Lower leg skin (tissue), 4 donors: ENCODE measurements at regions not wholly inside any gene's neighbourhood (a gene's known extent, or its start where the extent isn't known, plus 50 kb on each side); places are given as distances from the start of the nearest gene placed in this dataset.
"Not testable (repeated sequence)": the region's sequence is repeated elsewhere in the genome, so short reads cannot be mapped to it uniquely, and the experiment has no call there.

Experiments
- DNase-seq, 2 donors: peaks; one replicate each; pipeline ENCODE4 v3.0.0-alpha.2; 2019; ENCODE audit warnings: low spot score in 2 of 2
- H3K4me3 ChIP-seq: fragments of 200-600 bp; sonication (generic); 2 replicates; pipeline ENCODE4 v1.5.1; 2017; ENCODE audit warnings: mild to moderate bottlenecking, low read depth; ENCODE audit not compliant: poor library complexity, severe bottlenecking
- POLR2A ChIP-seq, 2 donors: fragments of 450-650 bp; IDR thresholded peaks; one replicate each; pipeline ENCODE4 v1.6.1; 2016 to 2017; ENCODE audit warnings: antibody characterized with exemption in 2 of 2, mild to moderate bottlenecking in 1 of 2, moderate library complexity in 1 of 2
- WGBS, 2 donors: methylation state at CpG; one replicate each; pipeline ENCODE4 v1.1.5; 2018; 5-methylcytosine and 5-hydroxymethylcytosine counted together
- intact Hi-C: fragments of 100-400 bp; cut with DNase I; formaldehyde crosslinking; loops from one replicate; pipeline ENCODE4 v1.15.0; 2023; ENCODE audit warnings: low total_unique reads
- TF ChIP-seq, protein P1 (sequence below), 3 donors: fragments of 450-650 bp; IDR thresholded peaks; one replicate each; pipeline ENCODE4 v1.5.1; 2016; ENCODE audit warnings: antibody characterized with exemption in 3 of 3, mild to moderate bottlenecking in 3 of 3, moderate library complexity in 2 of 3

DNA sequence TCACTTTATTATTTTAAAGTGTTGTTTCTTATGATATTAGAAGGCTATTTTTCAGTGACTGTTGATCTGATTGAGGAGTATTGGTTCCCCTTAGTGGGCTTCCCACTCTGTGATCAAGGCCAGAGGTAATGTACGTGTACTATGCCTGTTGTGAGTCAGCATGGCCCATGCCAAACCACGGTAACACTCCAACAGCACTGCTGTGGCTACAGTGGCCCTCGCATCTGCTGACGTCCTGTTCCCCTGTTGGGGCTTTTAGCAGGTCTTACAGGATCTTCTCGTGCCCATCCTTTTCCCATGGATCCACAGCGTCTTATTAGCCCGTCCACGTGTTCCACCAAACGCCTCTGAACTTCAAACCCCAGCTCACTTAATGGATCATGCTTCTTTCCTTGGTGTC is 964.6 kb upstream of the CELF2 start:
- WGBS, 2 donors, result 75 to 84% methylated on average over 9 of the region's 9 CpGs
- TF ChIP-seq, protein P1, sequence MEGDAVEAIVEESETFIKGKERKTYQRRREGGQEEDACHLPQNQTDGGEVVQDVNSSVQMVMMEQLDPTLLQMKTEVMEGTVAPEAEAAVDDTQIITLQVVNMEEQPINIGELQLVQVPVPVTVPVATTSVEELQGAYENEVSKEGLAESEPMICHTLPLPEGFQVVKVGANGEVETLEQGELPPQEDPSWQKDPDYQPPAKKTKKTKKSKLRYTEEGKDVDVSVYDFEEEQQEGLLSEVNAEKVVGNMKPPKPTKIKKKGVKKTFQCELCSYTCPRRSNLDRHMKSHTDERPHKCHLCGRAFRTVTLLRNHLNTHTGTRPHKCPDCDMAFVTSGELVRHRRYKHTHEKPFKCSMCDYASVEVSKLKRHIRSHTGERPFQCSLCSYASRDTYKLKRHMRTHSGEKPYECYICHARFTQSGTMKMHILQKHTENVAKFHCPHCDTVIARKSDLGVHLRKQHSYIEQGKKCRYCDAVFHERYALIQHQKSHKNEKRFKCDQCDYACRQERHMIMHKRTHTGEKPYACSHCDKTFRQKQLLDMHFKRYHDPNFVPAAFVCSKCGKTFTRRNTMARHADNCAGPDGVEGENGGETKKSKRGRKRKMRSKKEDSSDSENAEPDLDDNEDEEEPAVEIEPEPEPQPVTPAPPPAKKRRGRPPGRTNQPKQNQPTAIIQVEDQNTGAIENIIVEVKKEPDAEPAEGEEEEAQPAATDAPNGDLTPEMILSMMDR (IDR thresholded peaks at IDR 0.05), result no peak
- no peak for DNase-seq
- intact Hi-C loops, result no loop called here
- no peak overlapping the region for H3K4me3 ChIP-seq

DNA sequence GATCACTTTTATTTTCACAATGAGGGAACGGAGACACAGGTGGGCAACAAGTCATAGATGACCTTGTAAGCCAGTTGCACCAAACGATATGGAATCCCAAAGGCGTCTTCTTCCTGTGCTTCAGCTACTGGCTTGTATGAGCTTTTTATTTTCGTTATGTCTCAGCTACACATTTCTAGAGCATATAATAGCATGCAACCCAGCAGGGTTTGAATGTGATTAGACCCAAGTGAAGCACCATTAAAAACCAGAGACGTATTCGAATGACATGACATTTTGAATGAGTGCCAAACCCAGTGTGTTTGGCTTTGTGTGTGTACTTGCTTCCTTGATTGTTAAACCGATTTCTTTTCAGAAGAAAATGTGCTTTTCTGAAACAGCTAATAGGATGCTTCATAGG is 963.2 kb upstream of the CELF2 start:
- no peak for TF ChIP-seq POLR2A (IDR thresholded peaks at IDR 0.05)
- TF ChIP-seq, protein P1 (IDR thresholded peaks at IDR 0.05), result no peak
- no peak for DNase-seq
- H3K4me3 ChIP-seq, result no peak overlapping the region
- intact Hi-C loops, result no loop called here
- 58 to 60% methylated on average over 7 of the region's 7 CpGs for WGBS, 2 donors

DNA sequence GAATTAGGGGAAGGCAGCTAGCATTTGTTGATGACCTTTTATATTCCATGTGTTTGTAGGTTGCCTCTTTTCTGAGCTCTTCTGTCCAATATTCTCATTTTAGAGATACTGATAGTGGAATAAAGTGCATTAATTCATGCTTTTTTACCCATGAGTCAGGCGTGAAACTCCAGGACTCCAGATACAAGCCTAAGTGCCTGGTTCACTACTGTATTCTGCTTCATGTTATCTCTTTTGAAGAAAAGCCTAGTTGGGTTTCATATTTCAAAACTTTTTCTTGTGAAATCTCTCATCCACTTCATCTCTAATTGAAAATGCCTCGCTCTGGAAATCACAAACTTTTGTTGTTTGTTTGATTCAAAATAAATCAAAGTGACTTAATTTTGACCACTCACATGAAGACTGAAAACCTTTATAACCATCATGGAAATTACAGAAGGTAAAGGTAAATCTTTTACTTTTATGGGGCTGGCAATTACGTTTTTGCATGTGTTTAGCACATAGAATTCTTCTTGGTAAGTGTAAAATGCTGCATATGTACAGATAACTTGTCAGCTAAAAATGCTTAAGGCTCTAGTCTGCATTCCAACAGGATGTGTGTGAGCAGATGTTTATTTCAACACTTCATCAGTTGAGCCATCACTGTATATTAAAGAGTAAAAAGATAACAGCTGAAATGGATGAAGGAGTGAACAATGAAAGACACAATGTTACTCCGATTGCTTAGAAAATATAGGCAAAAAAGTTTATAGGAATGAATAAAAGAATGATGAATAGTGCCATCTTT is 961.8 kb upstream of the CELF2 start:
- 51 to 52% methylated on average over 4 of the region's 4 CpGs for WGBS, 2 donors
- TF ChIP-seq, protein P1 (IDR thresholded peaks at IDR 0.05), result no peak
- no peak for TF ChIP-seq POLR2A (IDR thresholded peaks at IDR 0.05)
- H3K4me3 ChIP-seq, result no peak overlapping the region
- DNase-seq, result no peak
- intact Hi-C loops, result no loop called here

DNA sequence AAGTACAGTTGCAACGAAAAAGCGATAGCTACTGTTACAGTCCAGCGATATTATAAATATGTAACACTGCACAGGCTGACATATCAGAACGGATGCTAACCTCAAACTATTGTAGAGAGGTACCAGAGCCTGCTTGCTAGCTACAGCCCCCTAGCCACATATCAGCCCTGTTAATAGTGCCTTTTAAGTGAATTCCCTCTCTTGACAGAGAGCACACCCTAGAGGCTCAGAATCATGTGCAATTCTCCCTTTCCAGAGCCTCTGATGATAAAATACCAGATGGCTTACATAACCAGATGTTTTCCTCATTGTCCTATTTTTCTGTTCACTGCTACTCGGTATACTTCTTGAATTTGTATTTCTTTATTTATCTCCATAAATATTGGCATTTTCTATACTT is 960.7 kb upstream of the CELF2 start:
- no peak for DNase-seq
- WGBS, 2 donors, result 61 to 67% methylated on average over 5 of the region's 5 CpGs
- H3K4me3 ChIP-seq, result no peak overlapping the region
- no peak for TF ChIP-seq POLR2A (IDR thresholded peaks at IDR 0.05)
- TF ChIP-seq, protein P1 (IDR thresholded peaks at IDR 0.05), result no peak
- intact Hi-C loops, result no loop called here

DNA sequence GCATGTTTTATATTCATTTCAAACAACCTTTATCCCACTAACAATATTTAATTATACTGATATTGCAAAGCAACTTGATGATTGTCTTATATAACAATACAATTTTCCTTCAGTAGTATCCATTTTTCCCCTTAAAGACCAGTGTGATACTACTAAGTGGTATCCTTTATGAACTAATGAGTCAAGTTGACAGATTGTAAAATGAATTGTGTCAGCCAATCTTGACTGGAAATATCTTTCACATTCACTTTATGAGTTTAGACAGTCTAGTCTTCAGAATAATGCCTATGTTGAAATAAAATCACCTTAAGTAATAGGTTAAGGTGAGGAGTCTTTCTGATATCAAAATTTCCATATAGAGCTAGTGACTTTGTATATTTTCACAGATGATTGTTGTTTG is 950.0 kb upstream of the CELF2 start:
- H3K4me3 ChIP-seq, result no peak overlapping the region
- intact Hi-C loops, result no loop called here
- no peak for DNase-seq
- TF ChIP-seq, protein P1 (IDR thresholded peaks at IDR 0.05), result no peak
- TF ChIP-seq POLR2A (IDR thresholded peaks at IDR 0.05), result no peak

DNA sequence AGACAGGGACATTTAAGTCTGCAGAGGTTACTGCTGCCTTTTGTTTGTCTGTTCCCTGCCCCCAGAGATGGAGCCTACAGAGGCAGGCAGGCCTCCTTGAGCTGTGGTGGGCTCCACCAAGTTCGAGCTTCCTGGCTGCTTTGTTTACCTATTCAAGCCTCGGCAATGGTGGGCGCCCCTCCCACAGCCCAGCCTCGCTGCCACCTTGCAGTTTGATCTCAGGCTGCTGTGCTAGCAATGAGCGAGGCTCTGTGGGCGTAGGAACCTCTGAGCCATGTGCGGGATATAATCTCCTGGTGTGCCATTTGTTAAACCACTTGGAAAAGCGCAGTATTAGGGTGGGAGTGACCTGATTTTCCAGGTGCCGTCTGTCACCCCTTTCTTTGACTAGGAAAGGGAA is 942.8 kb upstream of the CELF2 start:
- H3K4me3 ChIP-seq, intact Hi-C loops, DNase-seq: not testable (repeated sequence)
- WGBS, 2 donors, result 92 to 97% methylated on average over 9 of the region's 9 CpGs
